A549 (cell line): ENCODE measurements at regions not wholly inside any gene's neighbourhood (a gene's known extent, or its start where the extent isn't known, plus 50 kb on each side); places are given as distances from the start of the nearest gene placed in this dataset.

Experiments used
- ATAC-seq, 2 experiments: fragments of 200-7000 bp in 1 of 2; fragments of >200 bp in 1 of 2; cut with Nextera tagmentation in 1 of 2; cut with Tn5 transposase in 1 of 2; 3 replicates each; pipeline versions ENCODE4 v1.8.0 to v1.9.1; 2018 to 2020; ENCODE audit warnings: mild to moderate bottlenecking in 1 of 2, moderate library complexity in 1 of 2
- CTCF ChIA-PET: fragments of 300-600 bp; sonication (Branson Sonifier 250); formaldehyde crosslinking; extraction: SDS; loops from one replicate; lab custom pipeline; 2021; ENCODE audit warnings: antibody characterized with exemption, inconsistent platforms; lab: Yijun Ruan, JAX
- POLR2A ChIA-PET: fragments of 350-600 bp; formaldehyde crosslinking; extraction: SDS; loops from one replicate; lab custom pipeline; 2021; ENCODE audit warnings: antibody characterized with exemption, inconsistent platforms; lab: Yijun Ruan, JAX
- DNase-seq, 2 experiments: peaks; one replicate each; pipeline versions ENCODE4 v3.0.0 to v3.0.0-alpha.2; 2011 to 2016; ENCODE audit warnings: low read depth in 1 of 2, low spot score in 1 of 2
- FAIRE-seq: peaks from 2 replicates; lab custom pipeline; 2011; peaks lifted over from hg19 to GRCh38; lab: Jason Lieb, UNC
- H3K27ac ChIP-seq, 2 experiments: fragments of >200 bp; sonication (Bioruptor Twin); formaldehyde crosslinking; 3 replicates each; pipeline ENCODE4 v1.5.1; 2016 to 2017
- H3K4me1 ChIP-seq: fragments of >200 bp; sonication (Bioruptor Twin); formaldehyde crosslinking; 3 replicates; pipeline ENCODE4 v1.6.1; 2016
- H3K4me2 ChIP-seq: fragments of >200 bp; sonication (Bioruptor Twin); formaldehyde crosslinking; 3 replicates; pipeline ENCODE4 v1.6.1; 2016
- H3K4me3 ChIP-seq: fragments of >200 bp; sonication (Bioruptor Twin); formaldehyde crosslinking; 3 replicates; pipeline ENCODE4 v1.5.1; 2016
- H3K9me3 ChIP-seq: fragments of >200 bp; sonication (Bioruptor Twin); formaldehyde crosslinking; 3 replicates; pipeline ENCODE4 v1.6.1; 2016
- ATOH8 ChIP-seq: fragments of 250-450 bp; sonication (Bioruptor Pico); IDR thresholded peaks from 2 replicates; pipeline ENCODE4 v1.5.0; 2020; ENCODE audit warnings: low read depth, mild to moderate bottlenecking, moderate library complexity
- BCL3 ChIP-seq: fragments of >200 bp; sonication (Bioruptor Twin); formaldehyde crosslinking; IDR thresholded peaks from 3 replicates; pipeline ENCODE4 v1.6.1; 2016
- CBX2 ChIP-seq: fragments of 200-600 bp; sonication (generic); IDR thresholded peaks from 2 replicates; pipeline ENCODE4 v1.6.1; 2016; ENCODE audit warnings: low read depth, mild to moderate bottlenecking, borderline replicate concordance
- CHD2 ChIP-seq: fragments of 150-350 bp; IDR thresholded peaks from 2 replicates; pipeline ENCODE4 v1.6.1; 2014; ENCODE audit warnings: low read length; ENCODE audit not compliant: partially characterized antibody
- EHF ChIP-seq: fragments of 250-450 bp; sonication (Bioruptor Pico); IDR thresholded peaks from 2 replicates; pipeline ENCODE4 v1.5.0; 2020; ENCODE audit warnings: mild to moderate bottlenecking
- ESRRA ChIP-seq: fragments of 150-350 bp; IDR thresholded peaks from 2 replicates; pipeline ENCODE4 v1.6.1; 2014; ENCODE audit warnings: mild to moderate bottlenecking, low read length, borderline replicate concordance
- FOSB ChIP-seq: fragments of 250-450 bp; sonication (Bioruptor Pico); IDR thresholded peaks from 2 replicates; pipeline ENCODE4 v1.5.0; 2020; ENCODE audit warnings: mild to moderate bottlenecking, moderate library complexity
- FOSL2 ChIP-seq, 2 experiments: fragments of 450-650 bp in 1 of 2; fragments of >200 bp in 1 of 2; sonication (Bioruptor Twin) in 1 of 2; formaldehyde crosslinking; IDR thresholded peaks; 2 replicates each; pipeline versions ENCODE4 v1.5.0 to v1.6.1; 2016 to 2020; ENCODE audit warnings: mild to moderate bottlenecking in 1 of 2, moderate library complexity in 1 of 2
- FOXS1 ChIP-seq: fragments of 250-450 bp; sonication (Bioruptor Pico); IDR thresholded peaks from 2 replicates; pipeline ENCODE4 v1.5.0; 2020; ENCODE audit warnings: mild to moderate bottlenecking, moderate library complexity
- HES2 ChIP-seq: fragments of >200 bp; sonication (Bioruptor Twin); formaldehyde crosslinking; IDR thresholded peaks from 2 replicates; pipeline ENCODE4 v1.6.1; 2016
- HEYL ChIP-seq: fragments of 250-450 bp; sonication (Bioruptor Pico); IDR thresholded peaks from 2 replicates; pipeline ENCODE4 v1.8.0; 2021; ENCODE audit warnings: mild to moderate bottlenecking, moderate library complexity
- HMGXB4 ChIP-seq: fragments of 250-450 bp; sonication (Bioruptor Pico); IDR thresholded peaks from 2 replicates; pipeline ENCODE4 v1.5.0; 2021; ENCODE audit warnings: mild to moderate bottlenecking, moderate library complexity, borderline replicate concordance
- HOXB5 ChIP-seq: fragments of 250-450 bp; sonication (Bioruptor Pico); IDR thresholded peaks from 2 replicates; pipeline ENCODE4 v1.5.0; 2020; ENCODE audit warnings: mild to moderate bottlenecking, moderate library complexity
- KDM1A ChIP-seq: fragments of 200-600 bp; sonication (generic); IDR thresholded peaks from 2 replicates; pipeline ENCODE4 v1.6.1; 2016; ENCODE audit warnings: low read depth, mild to moderate bottlenecking
- MAFK ChIP-seq: fragments of 450-650 bp; IDR thresholded peaks from 2 replicates; pipeline ENCODE4 v1.6.1; 2014; ENCODE audit not compliant: partially characterized antibody
- MYC ChIP-seq: IDR thresholded peaks from 2 replicates; pipeline ENCODE4 v1.6.1; 2012; ENCODE audit warnings: mild to moderate bottlenecking, inconsistent platforms, low read length, improper control_type of control experiment, borderline replicate concordance
- NFE2L2 ChIP-seq: fragments of 150-350 bp; conservative IDR thresholded peaks from 2 replicates; pipeline ENCODE4 v1.6.1; 2014; ENCODE audit warnings: low read length
- PHF8 ChIP-seq: fragments of 200-600 bp; sonication (generic); IDR thresholded peaks from 2 replicates; pipeline ENCODE4 v1.6.1; 2016; ENCODE audit warnings: low read depth, mild to moderate bottlenecking, antibody characterized with exemption, moderate library complexity, borderline replicate concordance
- POLR2AphosphoS2 ChIP-seq: conservative IDR thresholded peaks from 2 replicates; pipeline ENCODE4 v1.6.1; 2012; ENCODE audit warnings: low read length, improper control_type of control experiment, inconsistent platforms
- RARB ChIP-seq: fragments of 250-450 bp; sonication (Bioruptor Pico); IDR thresholded peaks from 2 replicates; pipeline ENCODE4 v1.8.0; 2021; ENCODE audit warnings: mild to moderate bottlenecking, moderate library complexity
- RCOR1 ChIP-seq: fragments of 150-350 bp; IDR thresholded peaks from 2 replicates; pipeline ENCODE4 v1.6.1; 2014; ENCODE audit warnings: antibody characterized with exemption, low read length, low read depth
- SMC3 ChIP-seq: fragments of >200 bp; sonication (Bioruptor Twin); formaldehyde crosslinking; IDR thresholded peaks from 3 replicates; pipeline ENCODE4 v1.6.1; 2018; ENCODE audit warnings: inconsistent platforms
- TFCP2L1 ChIP-seq: fragments of 250-450 bp; sonication (Bioruptor Pico); IDR thresholded peaks from 2 replicates; pipeline ENCODE4 v1.5.0; 2021; ENCODE audit warnings: mild to moderate bottlenecking
- ZSCAN20 ChIP-seq: fragments of 250-450 bp; sonication (Bioruptor Pico); IDR thresholded peaks from 2 replicates; pipeline ENCODE4 v1.8.0; 2022; ENCODE audit warnings: mild to moderate bottlenecking, moderate library complexity
- WGBS: methylation state at CpG from one replicate; pipeline ENCODE4 v1.1.6; 2017; ENCODE audit errors: missing lambda C conversion rate; 5-methylcytosine and 5-hydroxymethylcytosine counted together

- no peak for TF ChIP-seq MAFK
- TF ChIP-seq RARB: no peak
- TF ChIP-seq ZSCAN20 (CRISPR knock-in tag): no peak
- TF ChIP-seq HOXB5 (CRISPR knock-in tag): no peak
- no peak for TF ChIP-seq HES2
- no peak for TF ChIP-seq POLR2AphosphoS2
- no peak for TF ChIP-seq HMGXB4 (CRISPR knock-in tag)
- no peak for TF ChIP-seq ESRRA
- TF ChIP-seq KDM1A: no peak
- no peak for TF ChIP-seq SMC3
- TF ChIP-seq MYC: no peak
- TF ChIP-seq FOSB (CRISPR knock-in tag): no peak
- no peak for TF ChIP-seq EHF (CRISPR knock-in tag)
- no peak for TF ChIP-seq CHD2
- TF ChIP-seq TFCP2L1 (CRISPR knock-in tag): no peak
- TF ChIP-seq HEYL (CRISPR knock-in tag): no peak
- TF ChIP-seq, all 56 proteins: peak for 0
- 4% methylated on average over 4 of the region's 4 CpGs for WGBS
- no peak for FAIRE-seq
These were observed 463.7 kb upstream of the CTNND2 start for GRCh38 chr5:12367973-12368372.

GRCh38 chr5:12360218-12360617 is 456.0 kb upstream of the CTNND2 start:
- FAIRE-seq: no peak
- no peak overlapping the region for H3K27ac ChIP-seq
- H3K4me1 ChIP-seq: no peaks in the 10 kb centered on the region
- H3K4me3 ChIP-seq: no peak overlapping the region
- no peak for DNase-seq
- WGBS: 53% methylated on average over 1 of the region's 1 CpG
- no peak for ATAC-seq
- TF ChIP-seq PHF8 (no peak), MAFK (peak; percentile 57)
- TF ChIP-seq, all 56 proteins: peak for 1
- CTCF ChIA-PET: no interaction called here
- no peaks in the 10 kb centered on the region; the same call in 2 of the 3 replicates for H3K9me3 ChIP-seq
- POLR2A ChIA-PET: no interaction called here
- no peak overlapping the region for H3K4me2 ChIP-seq

More at GRCh38 chr5:12367973-12368372, 463.7 kb upstream of the CTNND2 start:
- no peak for DNase-seq
- Histone ChIP-seq H3K4me2 (no peak overlapping the region), H3K27ac (no peak overlapping the region), H3K4me3 (no peak overlapping the region), H3K9me3 (no peaks in the 10 kb centered on the region), H3K4me1 (no peaks in the 10 kb centered on the region)
- ChIA-PET POLR2A (no interaction called here), CTCF (no interaction called here)
- ATAC-seq: no peak

- ATAC-seq (no peak), DNase-seq (no peak), FAIRE-seq (no peak)
- H3K4me1 ChIP-seq: no peaks in the 10 kb centered on the region
- ChIA-PET CTCF (no interaction called here), POLR2A (no interaction called here)
- no peak overlapping the region for H3K27ac ChIP-seq
- H3K9me3 ChIP-seq: no peaks in the 10 kb centered on the region; the same call in 2 of the 3 replicates
- H3K4me3 ChIP-seq: no peak overlapping the region
- no peak for TF ChIP-seq MYC
- no peak for TF ChIP-seq FOSB (CRISPR knock-in tag)
- no peak for TF ChIP-seq BCL3
- TF ChIP-seq NFE2L2: no peak
- no peak for TF ChIP-seq FOXS1 (CRISPR knock-in tag)
- no peak for TF ChIP-seq CBX2
- no peak for TF ChIP-seq FOSL2 (IDR thresholded peaks at IDR 0.05)
- TF ChIP-seq FOSL2 (CRISPR knock-in tag; IDR thresholded peaks at IDR 0.05): no peak
- TF ChIP-seq RCOR1: no peak
- TF ChIP-seq MAFK: no peak
- no peak for TF ChIP-seq ATOH8
- H3K4me2 ChIP-seq: no peak overlapping the region
- WGBS: 4% methylated on average over 6 of the region's 6 CpGs
These were observed 454.3 kb upstream of the CTNND2 start for GRCh38 chr5:12358371-12359090.
